Endothelial cell of umbilical vein (primary cell): ENCODE measurements at regions not wholly inside any gene's neighbourhood (a gene's known extent, or its start where the extent isn't known, plus 50 kb on each side); places are given as distances from the start of the nearest gene placed in this dataset.

ENCODE experiments used
- CTCF ChIP-seq, 2 donors: IDR thresholded peaks; 1 replicate in 1 of 2; 2 replicates in 1 of 2; pipeline ENCODE4 v1.5.1; 2011; ENCODE audit warnings: low read length in 2 of 2, mild to moderate bottlenecking in 2 of 2, moderate library complexity in 2 of 2, control low read depth in 1 of 2, inconsistent platforms in 1 of 2, low read depth in 1 of 2; ENCODE audit not compliant: insufficient read depth in 1 of 2; ENCODE audit errors: extremely low read depth in 1 of 2
- EZH2 ChIP-seq: IDR thresholded peaks from 2 replicates; pipeline ENCODE4 v1.6.1; 2012; ENCODE audit warnings: borderline replicate concordance, low read depth, mild to moderate bottlenecking, moderate library complexity, low read length, inconsistent platforms; ENCODE audit not compliant: severe bottlenecking
- FOS ChIP-seq: IDR thresholded peaks from 2 replicates; pipeline ENCODE4 v1.6.1; 2011; ENCODE audit warnings: mild to moderate bottlenecking, low read length, moderate library complexity, borderline replicate concordance; ENCODE audit not compliant: insufficient read depth
- JUN ChIP-seq: IDR thresholded peaks from 2 replicates; pipeline ENCODE4 v1.6.1; 2011; ENCODE audit warnings: borderline replicate concordance, low read depth; ENCODE audit not compliant: insufficient read length, insufficient read depth
- MAX ChIP-seq: IDR thresholded peaks from 2 replicates; pipeline ENCODE4 v1.6.1; 2011; ENCODE audit not compliant: insufficient read depth, insufficient read length
- MYC ChIP-seq: IDR thresholded peaks from one replicate; pipeline ENCODE4 v1.6.1; 2011; ENCODE audit warnings: mild to moderate bottlenecking, low read depth, low read length
- POLR2A ChIP-seq: IDR thresholded peaks from 2 replicates; pipeline ENCODE4 v1.6.1; 2012; ENCODE audit warnings: low read depth, mild to moderate bottlenecking, control low read depth, low read length
- POLR2AphosphoS5 ChIP-seq: IDR thresholded peaks from 2 replicates; pipeline ENCODE4 v1.6.1; 2012; ENCODE audit warnings: low read depth, mild to moderate bottlenecking, control low read depth, low read length, moderate library complexity; ENCODE audit not compliant: insufficient read depth

GRCh38 chr5:42870882-42871418 lies 59.3 kb upstream of the SELENOP start:
- TF ChIP-seq POLR2A (no peak), CTCF (IDR thresholded peaks at IDR 0.05; ENCODE audit: extremely low read depth in 1 of 2, insufficient read depth in 1 of 2, low read depth in 1 of 2, low read length in 2 of 2) (no peak), POLR2AphosphoS5 (no peak), MAX (no peak), EZH2 (no peak), FOS (no peak), JUN (no peak), MYC (no peak)
